Osteocyte (in vitro differentiated cells): ENCODE measurements at regions not wholly inside any gene's neighbourhood (a gene's known extent, or its start where the extent isn't known, plus 50 kb on each side); places are given as distances from the start of the nearest gene placed in this dataset.

Experiments used
- DNase-seq: peaks from one replicate; pipeline ENCODE4 v3.0.0; 2021; ENCODE audit warnings: mixed read lengths; ENCODE audit not compliant: unreplicated experiment; ENCODE audit errors: extremely low spot score
- H3K27ac Mint-ChIP-seq: one replicate; pipeline ENCODE4 v1.8.0; 2021; ENCODE audit warnings: mild to moderate bottlenecking, mixed read lengths; ENCODE audit not compliant: unreplicated experiment
- H3K27me3 Mint-ChIP-seq: one replicate; pipeline ENCODE4 v1.8.0; 2021; ENCODE audit warnings: mixed read lengths; ENCODE audit not compliant: unreplicated experiment
- H3K36me3 Mint-ChIP-seq: one replicate; pipeline ENCODE4 v1.8.0; 2021; ENCODE audit warnings: mixed read lengths; ENCODE audit not compliant: unreplicated experiment
- H3K4me1 Mint-ChIP-seq: one replicate; pipeline ENCODE4 v1.8.0; 2021; ENCODE audit warnings: mixed read lengths; ENCODE audit not compliant: unreplicated experiment
- H3K4me3 Mint-ChIP-seq: one replicate; pipeline ENCODE4 v1.8.0; 2021; ENCODE audit warnings: mild to moderate bottlenecking, moderate library complexity, mixed read lengths; ENCODE audit not compliant: unreplicated experiment
- H3K9me3 Mint-ChIP-seq: one replicate; pipeline ENCODE4 v1.8.0; 2021; ENCODE audit warnings: mixed read lengths; ENCODE audit not compliant: unreplicated experiment
- CTCF ChIP-seq: fragments of 200-600 bp; sonication (generic); IDR thresholded peaks from 2 replicates; pipeline ENCODE4 v1.5.0; 2021; ENCODE audit warnings: antibody characterized with exemption, mild to moderate bottlenecking, moderate library complexity

GRCh38 chr18:26685438-26686157 is 137.2 kb upstream of the KCTD1 start:
- DNase-seq: no peak
- Mint-ChIP-seq H3K4me3 (no peak overlapping the region), H3K4me1 (peaks cover 16% of the 10 kb centered on the region), H3K27ac (no peak overlapping the region), H3K9me3 (no peaks in the 10 kb centered on the region), H3K27me3 (peaks cover 30% of the 10 kb centered on the region), H3K36me3 (no peaks in the 10 kb centered on the region)
- no peak for TF ChIP-seq CTCF

- Mint-ChIP-seq H3K36me3 (no peaks in the 10 kb centered on the region), H3K4me1 (no peaks in the 10 kb centered on the region), H3K27ac (no peak overlapping the region), H3K4me3 (no peak overlapping the region), H3K27me3 (peaks cover 19% of the 10 kb centered on the region), H3K9me3 (no peaks in the 10 kb centered on the region)
- TF ChIP-seq CTCF: no peak
- no peak for DNase-seq
Observed at GRCh38 chr18:26677957-26678356, 129.6 kb upstream of the KCTD1 start.

GRCh38 chr18:26667046-26667445 is 118.7 kb upstream of the KCTD1 start:
- DNase-seq: no peak
- H3K4me3 Mint-ChIP-seq: no peak overlapping the region
- H3K4me1 Mint-ChIP-seq: no peaks in the 10 kb centered on the region
- H3K27me3 Mint-ChIP-seq: peaks cover 65% of the 10 kb centered on the region
- no peak for TF ChIP-seq CTCF
- H3K36me3 Mint-ChIP-seq: no peaks in the 10 kb centered on the region
- no peaks in the 10 kb centered on the region for H3K9me3 Mint-ChIP-seq
- no peak overlapping the region for H3K27ac Mint-ChIP-seq

- no peaks in the 10 kb centered on the region for H3K36me3 Mint-ChIP-seq
- peaks cover 5% of the 10 kb centered on the region for H3K4me1 Mint-ChIP-seq
- peaks cover 84% of the 10 kb centered on the region for H3K27me3 Mint-ChIP-seq
- H3K9me3 Mint-ChIP-seq: no peaks in the 10 kb centered on the region
- no peak for DNase-seq
- no peak overlapping the region for H3K27ac Mint-ChIP-seq
- no peak overlapping the region for H3K4me3 Mint-ChIP-seq
- no peak for TF ChIP-seq CTCF
Observed at GRCh38 chr18:26662996-26663395, 114.6 kb upstream of the KCTD1 start.

GRCh38 chr18:26657631-26658581 is 109.6 kb upstream of the KCTD1 start:
- peak overlapping the region; percentile 28 for H3K27ac Mint-ChIP-seq
- peaks cover 26% of the 10 kb centered on the region for H3K4me1 Mint-ChIP-seq
- no peak for TF ChIP-seq CTCF
- H3K9me3 Mint-ChIP-seq: no peaks in the 10 kb centered on the region
- peaks cover 69% of the 10 kb centered on the region for H3K27me3 Mint-ChIP-seq
- peak overlapping the region; percentile 91 for H3K4me3 Mint-ChIP-seq
- DNase-seq: no peak
- no peaks in the 10 kb centered on the region for H3K36me3 Mint-ChIP-seq
